ENCODE measurements at regions not wholly inside any gene's neighbourhood (a gene's known extent, or its start where the extent isn't known, plus 50 kb on each side); places are given as distances from the start of the nearest gene placed in this dataset.

DNA sequence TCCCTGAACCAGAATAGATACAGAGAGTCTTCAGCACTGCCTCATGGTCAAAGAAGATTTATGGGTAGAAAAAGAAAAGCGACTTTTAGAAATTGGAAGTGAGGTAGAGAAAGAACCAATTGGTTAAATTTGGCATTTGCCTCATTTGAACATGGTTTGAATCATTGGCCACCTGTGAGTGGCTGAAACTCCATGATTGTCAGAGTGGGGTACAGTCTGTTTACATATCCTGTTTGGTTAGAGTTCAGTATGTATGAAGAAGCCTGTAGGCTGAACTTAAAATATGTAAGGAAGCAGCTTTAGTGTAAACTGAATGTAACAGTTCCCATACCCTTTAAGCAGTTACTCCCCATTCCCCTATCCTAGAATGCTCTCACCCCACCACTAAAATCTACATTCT lies 76.0 kb upstream of the CTSO start:
- DNase-seq (ENCODE audit: insufficient read length) (no peak), FAIRE-seq (no peak)
- TF ChIP-seq TAF1 (IDR thresholded peaks at IDR 0.05; ENCODE audit: borderline replicate concordance, low read depth, low read length) = no peak
- TF ChIP-seq POLR2A (IDR thresholded peaks at IDR 0.05; ENCODE audit: low read depth, low read length) = no peak
- TF ChIP-seq POLR2AphosphoS5 (IDR thresholded peaks at IDR 0.05; ENCODE audit: low read depth, low read length) = no peak

DNA sequence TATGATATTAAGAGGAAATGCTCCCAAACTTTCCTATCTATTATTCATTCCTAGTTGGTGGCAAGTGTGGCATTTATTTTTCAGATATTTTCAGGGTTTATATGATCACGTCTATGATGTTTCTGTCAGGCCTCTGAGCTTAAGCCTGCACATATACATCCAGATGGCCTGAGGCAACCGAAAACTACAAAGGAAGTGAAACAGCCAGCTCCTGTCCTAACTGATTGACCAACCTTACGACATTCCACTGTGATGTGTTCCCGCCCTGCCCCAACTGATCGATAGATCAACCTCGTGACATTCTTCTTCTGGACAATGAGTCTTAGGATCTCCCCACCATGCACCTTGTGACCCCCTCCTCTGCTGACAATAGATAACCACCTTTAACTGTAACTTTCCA lies 67.6 kb upstream of the CTSO start:
- TF ChIP-seq POLR2AphosphoS5 (IDR thresholded peaks at IDR 0.05; ENCODE audit: low read depth, low read length) = no peak
- TF ChIP-seq POLR2A (IDR thresholded peaks at IDR 0.05; ENCODE audit: low read depth, low read length) = no peak
- DNase-seq (ENCODE audit: insufficient read length) (no peak), FAIRE-seq (no peak)

DNA sequence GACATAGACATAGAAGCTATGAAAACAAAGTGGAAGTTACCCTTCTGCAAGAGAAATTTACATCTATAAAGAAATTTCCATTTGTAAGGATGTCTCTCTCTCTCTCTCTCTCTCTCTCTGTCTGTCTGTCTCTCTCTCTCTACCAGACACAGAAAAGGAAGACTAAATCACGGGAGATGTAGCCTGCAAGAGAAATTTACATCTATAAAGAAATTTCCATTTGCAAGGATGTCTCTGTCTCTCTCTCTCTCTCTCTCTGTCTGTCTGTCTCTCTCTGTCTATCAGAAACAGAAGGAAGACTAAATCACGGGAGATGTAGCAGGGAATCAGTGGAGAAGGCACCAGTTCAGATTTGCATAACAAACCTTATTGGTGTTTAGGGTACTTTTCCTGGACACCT lies 65.6 kb upstream of the CTSO start:
- DNase-seq (ENCODE audit: insufficient read length) (no peak), FAIRE-seq (no peak)
- no peak for TF ChIP-seq POLR2A (IDR thresholded peaks at IDR 0.05; ENCODE audit: low read depth, low read length)
- no peak for TF ChIP-seq TAF1 (IDR thresholded peaks at IDR 0.05; ENCODE audit: borderline replicate concordance, low read depth, low read length)
- no peak for TF ChIP-seq POLR2AphosphoS5 (IDR thresholded peaks at IDR 0.05; ENCODE audit: low read depth, low read length)

DNA sequence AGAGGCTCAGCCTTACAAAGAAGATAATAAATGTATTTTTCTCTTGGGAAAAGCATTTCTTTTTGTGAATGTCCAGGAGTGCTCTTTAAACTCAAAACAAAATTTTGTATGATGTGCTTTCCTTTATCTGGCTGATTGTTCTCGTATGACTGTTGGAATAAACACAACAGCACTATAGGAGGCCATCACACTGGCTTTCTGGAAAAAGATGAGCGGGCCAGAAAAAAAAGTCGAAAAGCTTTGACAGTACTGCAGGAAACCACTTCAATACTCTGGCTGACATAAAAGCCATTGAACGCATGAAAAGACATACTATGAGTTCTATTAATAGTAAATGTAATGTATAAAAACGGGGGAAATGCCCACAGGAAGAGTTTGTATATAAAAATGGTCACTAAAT lies 64.7 kb upstream of the CTSO start:
- no peak for TF ChIP-seq POLR2A (IDR thresholded peaks at IDR 0.05; ENCODE audit: low read depth, low read length)
- no peak for TF ChIP-seq POLR2AphosphoS5 (IDR thresholded peaks at IDR 0.05; ENCODE audit: low read depth, low read length)
- no peak for TF ChIP-seq TAF1 (IDR thresholded peaks at IDR 0.05; ENCODE audit: borderline replicate concordance, low read depth, low read length)
- FAIRE-seq (no peak), DNase-seq (ENCODE audit: insufficient read length) (no peak)

DNA sequence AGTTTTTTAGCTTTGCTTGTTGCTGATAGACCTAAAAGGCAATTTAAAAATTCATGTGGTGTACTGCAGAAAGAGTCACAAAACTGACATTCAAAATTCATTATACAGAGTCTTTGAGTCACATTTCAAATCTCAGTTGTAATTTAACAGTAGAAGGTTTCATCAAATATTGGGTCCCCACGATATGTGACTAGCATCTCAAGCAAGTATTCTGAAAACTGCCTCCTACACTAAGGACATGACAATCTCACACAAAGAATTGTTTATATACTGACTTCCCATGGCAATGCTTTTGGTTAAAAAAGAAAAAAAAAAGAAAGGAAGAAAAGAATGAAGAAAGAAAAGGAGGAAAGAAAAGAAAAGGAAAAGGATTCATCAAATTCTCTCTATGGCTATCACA lies 62.1 kb upstream of the CTSO start:
- TF ChIP-seq POLR2AphosphoS5 (IDR thresholded peaks at IDR 0.05; ENCODE audit: low read depth, low read length) = no peak
- TF ChIP-seq TAF1 (IDR thresholded peaks at IDR 0.05; ENCODE audit: borderline replicate concordance, low read depth, low read length) = no peak
- no peak for TF ChIP-seq POLR2A (IDR thresholded peaks at IDR 0.05; ENCODE audit: low read depth, low read length)
- FAIRE-seq = no peak
- DNase-seq (ENCODE audit: insufficient read length) = no peak

DNA sequence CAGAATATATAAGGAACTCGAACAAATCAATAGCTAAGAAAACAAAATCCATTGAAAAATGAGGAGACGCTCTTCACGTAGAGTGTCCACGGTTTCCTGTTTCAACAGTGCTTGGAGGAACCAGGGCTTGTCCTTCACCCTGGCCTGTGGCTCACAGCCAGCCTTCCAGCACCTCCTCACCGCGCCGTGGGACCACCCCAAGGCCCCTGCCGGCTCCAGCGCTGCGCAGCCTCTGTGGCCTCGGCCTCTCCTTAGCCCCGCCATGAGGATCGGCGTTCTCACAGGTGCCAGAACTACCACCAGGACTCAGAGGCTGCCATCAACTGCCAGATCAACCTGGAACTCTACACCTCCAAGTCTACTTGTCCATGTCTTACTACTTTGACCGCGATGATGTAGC lies 52.5 kb upstream of the CTSO start:
- DNase-seq (ENCODE audit: insufficient read length) = no peak
- FAIRE-seq = no peak

More for the DNA sequence above, 52.5 kb upstream of the CTSO start:
- TF ChIP-seq POLR2AphosphoS5 (IDR thresholded peaks at IDR 0.05; ENCODE audit: low read depth, low read length) = no peak
- TF ChIP-seq TAF1 (IDR thresholded peaks at IDR 0.05; ENCODE audit: borderline replicate concordance, low read depth, low read length) = no peak
- TF ChIP-seq POLR2A (IDR thresholded peaks at IDR 0.05; ENCODE audit: low read depth, low read length) = no peak
